ENCODE measurements at regions not wholly inside any gene's neighbourhood (a gene's known extent, or its start where the extent isn't known, plus 50 kb on each side); places are given as distances from the start of the nearest gene placed in this dataset.

DNA sequence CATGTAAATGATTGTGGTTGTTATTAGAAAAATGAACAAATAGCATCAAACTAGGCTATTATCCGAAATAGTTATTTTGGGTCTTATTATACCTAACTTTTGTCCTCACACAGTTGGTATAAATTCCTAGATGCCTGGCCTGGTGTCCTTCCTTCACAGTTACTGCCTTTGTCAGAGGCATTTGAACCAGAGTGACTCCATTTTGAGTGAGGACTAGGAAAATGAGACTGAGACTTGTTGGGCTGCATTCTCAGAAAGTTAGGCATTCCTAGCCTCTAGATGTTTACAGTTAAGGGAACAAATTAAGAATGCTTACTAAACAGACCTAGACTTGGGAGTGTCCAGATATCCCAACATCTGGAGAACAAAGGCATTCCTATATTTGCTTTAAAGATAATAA, 283.5 kb upstream of the C9orf72 start:
- ChIA-PET POLR2A (no interaction called here), CTCF (no interaction called here)

DNA sequence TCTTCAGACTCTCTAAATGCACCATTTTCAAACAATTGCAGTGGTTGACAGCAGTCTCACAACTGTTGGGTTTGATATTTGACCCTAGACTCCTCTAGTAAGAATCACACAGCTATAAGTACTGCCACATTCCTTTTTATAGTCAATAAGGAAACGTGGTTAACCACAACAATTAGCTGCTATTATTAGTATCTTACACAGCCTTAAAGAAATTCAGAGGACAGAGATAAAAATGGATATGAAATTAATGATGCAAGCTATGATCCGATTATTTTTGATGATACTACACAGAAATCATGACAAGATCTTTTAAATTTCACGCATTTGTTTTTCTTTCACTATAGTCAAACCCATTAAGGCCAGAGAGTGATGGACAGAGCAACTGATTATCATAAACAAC, 288.6 kb upstream of the C9orf72 start:
- POLR2A ChIA-PET, result no interaction called here
- CTCF ChIA-PET, result no interaction called here

DNA sequence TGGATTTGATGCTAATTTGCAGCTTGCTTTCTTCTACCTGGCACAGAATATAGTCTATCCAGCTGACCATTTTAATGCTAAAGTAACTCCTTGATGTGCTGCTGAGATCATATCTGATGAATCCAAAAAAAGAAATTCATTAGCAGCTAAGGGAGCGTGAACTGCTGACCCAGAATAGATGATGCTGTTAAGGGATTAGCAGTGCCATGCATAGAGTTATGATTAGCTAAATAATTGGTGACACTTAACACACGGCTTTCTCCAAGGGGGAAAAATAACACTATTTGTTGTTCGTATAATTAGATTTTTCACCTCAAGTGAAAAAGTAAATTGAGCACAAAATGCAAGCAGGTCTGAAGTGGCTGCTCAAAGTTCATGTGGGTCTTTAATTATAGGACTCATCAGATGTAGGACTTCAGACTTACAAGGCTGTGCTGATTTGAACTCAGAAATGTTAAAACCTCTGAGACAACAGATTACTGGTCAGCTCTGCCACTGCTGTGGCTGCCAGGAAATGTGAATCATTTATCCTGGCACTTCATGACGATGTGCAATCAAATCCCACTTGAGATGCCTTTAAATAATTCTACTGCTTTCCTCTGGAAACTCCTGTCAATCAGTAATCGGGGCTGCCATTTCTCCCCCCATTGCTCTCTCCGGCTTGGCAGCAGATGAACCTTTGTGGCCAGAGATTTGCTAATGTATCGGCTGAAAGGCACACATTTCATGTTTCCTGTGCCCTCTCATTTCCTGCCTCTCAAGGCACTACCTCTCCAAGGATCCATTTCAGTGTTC, 291.6 kb upstream of the C9orf72 start:
- ChIA-PET CTCF (no interaction called here), POLR2A (no interaction called here)

- POLR2A ChIA-PET, result no interaction called here
- CTCF ChIA-PET, result no interaction called here
These were observed 293.5 kb upstream of the C9orf72 start for GRCh38 chr9:27866741-27867140.

DNA sequence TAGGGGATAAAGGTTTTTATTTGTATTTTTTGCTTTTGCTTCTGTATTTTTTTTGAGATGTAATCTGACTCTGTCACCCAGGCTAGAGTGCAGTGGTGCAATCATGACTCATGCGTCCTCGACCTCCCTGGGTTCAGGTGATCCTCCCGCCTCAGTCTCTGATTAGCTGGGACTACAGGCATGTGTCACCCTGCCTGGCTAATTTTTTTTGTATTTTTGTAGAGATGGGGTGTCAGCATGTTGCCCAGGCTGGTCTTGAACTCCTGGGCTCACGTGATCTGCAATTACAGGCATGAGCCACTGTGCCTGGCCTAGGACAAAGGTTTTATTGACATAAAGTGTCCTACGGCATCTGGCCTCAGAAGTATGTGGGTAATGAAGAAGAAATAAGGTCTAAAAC, 297.1 kb upstream of the C9orf72 start:
- POLR2A ChIA-PET, result no interaction called here
- CTCF ChIA-PET, result no interaction called here

GRCh38 chr9:27880156-27880555, 306.9 kb upstream of the C9orf72 start:
- ChIA-PET CTCF (no interaction called here), POLR2A (no interaction called here)

- ChIA-PET CTCF (no interaction called here), POLR2A (no interaction called here)
These were observed 307.4 kb upstream of the C9orf72 start for GRCh38 chr9:27880635-27881034.

DNA sequence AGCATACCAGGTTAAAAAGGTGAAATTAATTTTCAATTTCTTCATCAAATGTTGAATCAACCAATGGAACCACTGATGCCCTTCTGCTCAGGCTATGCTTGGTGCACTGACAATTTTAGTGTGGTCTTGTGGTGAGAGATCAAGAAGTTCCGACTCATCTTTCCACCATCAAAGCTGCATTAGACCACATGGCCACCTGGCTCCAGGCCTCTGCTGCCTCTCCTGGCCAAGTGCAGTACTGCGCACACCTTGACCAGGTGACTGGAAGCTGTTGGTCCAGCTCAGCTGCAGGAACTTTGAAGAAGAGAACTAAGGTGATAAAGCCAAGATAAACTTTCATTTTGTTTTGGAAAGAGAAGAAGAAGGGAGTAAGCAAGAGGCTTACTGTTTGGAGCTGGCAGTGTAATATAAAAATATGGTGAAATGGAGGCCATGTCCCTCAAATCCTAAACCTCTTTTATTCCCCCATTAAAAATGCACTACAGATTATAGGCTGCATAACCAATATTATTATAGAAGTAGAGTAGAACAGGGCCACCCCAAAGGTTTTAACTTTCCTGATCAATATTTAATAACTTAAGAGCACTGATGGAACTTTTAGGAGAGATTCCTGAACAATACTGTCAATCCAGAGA, 315.5 kb upstream of the C9orf72 start:
- ChIA-PET CTCF (no interaction called here), POLR2A (no interaction called here)

DNA sequence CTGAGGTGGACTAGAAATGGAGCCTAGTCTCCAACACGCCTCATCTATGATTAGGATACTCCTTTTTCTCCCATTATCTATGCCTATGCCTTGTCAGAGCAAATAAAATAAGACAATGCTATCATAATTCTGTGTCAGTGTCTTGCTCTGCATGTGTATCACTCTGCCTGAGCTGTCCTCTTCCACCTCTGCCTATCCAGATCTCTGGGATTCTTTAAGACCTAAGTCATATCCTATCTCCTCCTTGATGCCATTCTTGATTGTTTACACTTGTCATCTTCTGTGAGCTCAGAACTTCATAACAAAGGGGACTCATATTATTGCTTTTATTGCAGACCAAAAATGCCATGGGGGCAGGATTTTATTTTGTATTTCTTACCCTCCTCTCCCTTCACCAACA, 351.2 kb upstream of the C9orf72 start:
- ChIA-PET POLR2A (no interaction called here), CTCF (no interaction called here)

DNA sequence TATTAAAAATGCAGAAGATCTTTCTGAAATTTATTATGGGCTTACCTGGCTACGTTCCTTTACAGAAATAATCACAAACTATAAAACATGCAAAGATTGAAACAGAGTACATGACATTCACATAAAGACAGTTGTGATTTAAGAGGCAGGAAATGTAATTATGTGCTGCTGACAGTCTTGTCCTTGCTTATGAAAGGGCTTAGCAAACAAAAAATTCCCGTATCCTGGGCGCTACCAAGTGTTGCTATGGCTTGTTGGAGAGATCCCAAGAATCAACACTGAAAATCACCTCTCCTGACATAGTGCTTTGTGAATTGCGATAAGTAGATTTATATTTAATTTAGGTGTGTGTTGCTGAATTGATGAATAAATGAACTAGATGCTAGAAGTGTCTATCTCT, 352.5 kb upstream of the C9orf72 start:
- ChIA-PET POLR2A (no interaction called here), CTCF (no interaction called here)

- ChIA-PET POLR2A (no interaction called here), CTCF (no interaction called here)
These were observed 356.6 kb upstream of the C9orf72 start for GRCh38 chr9:27929841-27930240.

DNA sequence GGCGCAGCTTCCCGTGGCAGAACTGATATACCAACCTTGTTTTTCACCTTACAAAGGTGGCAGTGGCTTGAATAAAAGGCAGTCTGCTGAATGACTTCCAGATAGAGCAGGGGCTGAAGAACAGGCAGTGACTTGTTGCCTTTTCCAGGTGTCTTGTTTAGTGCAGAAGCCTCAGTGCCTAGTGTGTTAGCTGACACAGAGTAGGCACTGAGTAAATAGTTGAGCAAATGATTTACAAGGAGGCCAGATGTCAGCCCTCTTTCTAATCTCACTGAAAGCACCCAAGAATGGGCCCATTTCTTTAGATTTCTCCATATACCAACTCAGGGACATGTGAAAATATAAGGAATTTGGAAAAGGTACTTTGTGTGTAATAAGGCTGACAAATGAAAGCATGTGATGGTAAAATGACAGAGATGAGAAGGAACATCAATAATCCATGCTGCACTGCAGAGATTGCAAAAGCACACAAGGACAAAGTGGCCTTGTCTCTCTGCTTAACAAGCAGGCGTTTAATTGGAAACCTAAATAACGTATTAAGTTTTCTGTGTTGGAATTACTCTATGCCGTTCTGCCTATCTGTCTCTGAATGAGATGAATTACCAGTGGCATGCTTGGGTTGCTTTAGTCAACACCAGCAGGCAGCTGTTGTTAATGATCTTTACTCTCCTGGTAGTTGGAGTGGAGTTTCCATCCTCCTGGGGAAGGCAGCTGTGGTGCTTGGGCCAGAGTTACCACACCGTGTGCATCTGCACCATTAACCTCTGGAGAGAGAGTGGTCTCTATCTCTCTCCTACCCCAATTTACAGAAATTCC, 360.1 kb upstream of the C9orf72 start:
- POLR2A ChIA-PET, result no interaction called here
- CTCF ChIA-PET, result no interaction called here

- POLR2A ChIA-PET, result no interaction called here
- CTCF ChIA-PET, result no interaction called here
These were observed 361.2 kb upstream of the C9orf72 start for GRCh38 chr9:27934471-27934870.

- ChIA-PET CTCF (no interaction called here), POLR2A (no interaction called here)
These were observed 365.9 kb upstream of the C9orf72 start for GRCh38 chr9:27939186-27939585.

DNA sequence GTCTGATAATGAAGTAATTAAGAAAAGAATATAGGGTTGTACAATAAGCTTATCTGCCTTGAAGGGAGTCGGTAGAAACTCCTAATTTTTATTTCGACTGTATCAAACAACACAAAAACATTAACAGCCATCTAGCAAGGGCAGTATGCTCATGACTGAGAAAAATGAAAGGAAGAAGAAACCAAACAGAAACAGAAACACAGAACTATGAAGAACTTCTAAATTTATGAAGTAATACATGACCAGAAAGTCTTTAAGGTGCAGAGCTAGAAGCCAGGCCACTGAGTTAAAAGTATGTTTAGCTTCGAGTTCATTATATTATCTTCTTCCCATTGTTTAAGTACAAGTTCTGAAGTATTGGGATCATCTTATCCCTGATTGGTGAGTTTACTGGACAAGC, 367.3 kb upstream of the C9orf72 start:
- POLR2A ChIA-PET, result no interaction called here
- CTCF ChIA-PET, result no interaction called here

GRCh38 chr9:27943501-27943900, 370.2 kb upstream of the C9orf72 start:
- CTCF ChIA-PET, result no interaction called here
- POLR2A ChIA-PET, result no interaction called here

DNA sequence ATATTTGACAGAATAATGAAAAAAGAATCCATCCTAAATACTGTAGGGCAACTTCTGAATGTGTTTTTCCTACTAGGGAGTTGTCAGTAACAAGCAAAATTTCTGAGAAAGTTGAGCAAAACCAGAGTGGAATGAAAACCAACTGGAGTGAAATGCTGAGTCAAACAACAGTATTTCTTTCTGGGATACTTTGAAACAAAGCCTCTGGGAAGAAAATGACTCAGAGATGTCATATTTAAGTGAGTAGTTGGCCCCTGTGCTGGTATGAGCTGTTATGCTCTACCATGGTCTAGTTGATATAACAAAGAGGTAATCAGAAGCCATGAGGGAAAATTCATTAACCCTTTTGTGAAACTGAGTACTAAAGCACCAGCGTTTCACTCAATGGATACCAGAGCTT, 372.1 kb upstream of the C9orf72 start:
- ChIA-PET CTCF (no interaction called here), POLR2A (no interaction called here)

GRCh38 chr9:27950382-27950781, 377.1 kb upstream of the C9orf72 start:
- POLR2A ChIA-PET, result no interaction called here
- CTCF ChIA-PET, result no interaction called here

DNA sequence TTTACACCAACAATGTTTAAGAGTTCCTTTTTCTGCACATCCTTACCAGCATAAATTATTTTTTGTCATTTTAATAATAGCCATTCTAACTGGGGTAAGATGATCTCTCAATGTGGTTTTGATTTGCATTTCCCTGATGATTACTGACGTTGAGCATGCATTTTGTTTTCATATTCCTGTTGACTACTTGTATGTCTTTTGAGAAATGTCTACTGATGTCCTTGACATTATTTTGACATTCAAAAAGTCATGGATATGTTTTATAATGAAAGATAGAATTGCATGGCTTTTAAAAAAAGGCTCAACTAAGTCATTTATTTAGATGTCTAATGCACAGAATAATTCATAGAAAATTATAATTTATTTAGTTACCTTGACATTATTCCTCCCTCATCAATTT, 381.6 kb upstream of the C9orf72 start:
- ChIA-PET CTCF (no interaction called here), POLR2A (no interaction called here)

GRCh38 chr9:27963836-27964235, 390.6 kb upstream of the C9orf72 start:
- POLR2A ChIA-PET, result no interaction called here
- CTCF ChIA-PET, result no interaction called here

DNA sequence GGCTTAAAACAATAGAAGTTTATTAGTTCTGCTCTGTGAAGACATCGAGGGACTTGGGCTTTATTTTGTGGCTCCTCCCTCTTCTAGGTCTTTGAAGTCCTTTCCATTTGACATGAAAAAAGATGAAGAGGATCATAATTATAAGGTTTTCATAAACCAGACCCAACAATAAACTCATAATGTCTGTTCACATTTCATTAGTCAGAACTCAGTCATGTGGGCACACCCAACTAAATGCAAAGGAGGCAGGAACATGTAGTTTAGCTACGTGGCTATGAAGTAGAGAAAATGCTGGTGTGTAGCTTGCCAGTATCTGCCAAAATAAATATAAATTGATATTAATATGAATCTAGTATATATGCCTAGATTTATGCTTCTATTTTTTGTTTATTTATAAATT, 393.9 kb upstream of the C9orf72 start:
- CTCF ChIA-PET, result no interaction called here
- POLR2A ChIA-PET, result no interaction called here

GRCh38 chr9:27977931-27978330, 404.6 kb upstream of the C9orf72 start:
- ChIA-PET CTCF (no interaction called here), POLR2A (no interaction called here)
